ENCODE measurements at regions not wholly inside any gene's neighbourhood (a gene's known extent, or its start where the extent isn't known, plus 50 kb on each side); places are given as distances from the start of the nearest gene placed in this dataset.

GRCh38 chr20:60206259-60206658 lies 248.0 kb downstream of the CDH26 start:
- Histone ChIP-seq H3K9me1 (ENCODE audit: insufficient read depth, low read length) (no peaks in the 10 kb centered on the region), H4K8ac (ENCODE audit: low read depth in 2 of 2, low read length in 2 of 2) (no peak overlapping the region), H3K56ac (ENCODE audit: extremely low read depth, insufficient read depth, low read length) (no peak overlapping the region), H3K4me2 (ENCODE audit: low read depth, low read length) (no peak overlapping the region), H3K23ac (ENCODE audit: low read depth, low read length) (no peak overlapping the region), H3K9me3 (ENCODE audit: control insufficient read depth, insufficient read depth, low read length) (no peaks in the 10 kb centered on the region), H3K79me1 (ENCODE audit: low read depth in 1 of 2, low read length in 2 of 2) (no peaks in the 10 kb centered on the region), H4K5ac (ENCODE audit: low read depth, low read length) (no peak overlapping the region), H3K4ac (ENCODE audit: low read depth, low read length) (no peak overlapping the region), H3K27me3 (ENCODE audit: control insufficient read depth, insufficient read depth, low read length) (0 out of 2 replicates have a peak, but pooled peaks cover 2% of the 10 kb centered on the region), H3K4me1 (ENCODE audit: control insufficient read depth, insufficient read depth, low read length) (no peaks in the 10 kb centered on the region), H2AFZ (replicated peaks; ENCODE audit: low read length, poor library complexity) (no peak overlapping the region), H3K27ac (ENCODE audit: insufficient read depth, low read length) (no peak overlapping the region), H4K91ac (ENCODE audit: insufficient read depth, low read depth, low read length) (no peak overlapping the region), H2AK5ac (ENCODE audit: low read depth, low read length) (no peak overlapping the region), H2BK15ac (ENCODE audit: low read depth, low read length) (no peak overlapping the region), H3K18ac (ENCODE audit: low read depth, low read length) (no peak overlapping the region), H3K4me3 (ENCODE audit: insufficient read depth, low read depth, low read length) (no peak overlapping the region), H3K9ac (ENCODE audit: low read depth, low read length) (no peak overlapping the region), H3K14ac (replicated peaks; ENCODE audit: low read depth, low read length) (no peak overlapping the region), H2BK20ac (ENCODE audit: low read depth, low read length) (no peak overlapping the region), H4K20me1 (ENCODE audit: insufficient read depth, low read length) (no peaks in the 10 kb centered on the region), H2AK9ac (replicated peaks; ENCODE audit: low read depth, low read length, poor library complexity) (no peak overlapping the region), H3K36me3 (ENCODE audit: control insufficient read depth, insufficient read depth, low read length) (no peaks in the 10 kb centered on the region), H2BK5ac (ENCODE audit: low read depth, low read length, poor library complexity, severe bottlenecking) (no peak overlapping the region), H2BK120ac (ENCODE audit: low read depth, low read length) (no peak overlapping the region)
- ATAC-seq (ENCODE audit: low read depth) (peak; percentile 76), DNase-seq (peak; percentile 49)
- intact Hi-C loops (cut with micrococcal nuclease) (loop anchor here (1.0 to 2.0 kb wide), 2 partner anchors 149 to 257 kb away; no protein-coding TSS in a partner anchor), dilution Hi-C loops (cut with HindIII; ENCODE audit: low sequenced_read_pairs, unreplicated experiment) (no loop called here), in situ Hi-C loops (cut with MboI; ENCODE audit: low sequenced_read_pairs) (loop anchor here (25.0 kb wide), 1 partner anchor 906 kb away; no protein-coding TSS in a partner anchor)
- CTCF ChIA-PET = interaction anchor here (0.6 to 0.9 kb wide), 3 partner anchors 10 to 261 kb away, joined by 3 to 6 read pairs (median 4); no protein-coding TSS in a partner anchor
- BruUV-seq (replicated peaks) = no TSS peak
- WGBS, 2 experiments (ENCODE audit: extremely low coverage in 2 of 2, insufficient read length in 1 of 2) = 33% methylated on average over 1 of the region's 3 CpGs; no CpG with 5 or more reads in 1 of the 2 experiments
- TF ChIP-seq RAD21 (IDR thresholded peaks at IDR 0.05; ENCODE audit: low read length) = peak; percentile 55
- no peak for TF ChIP-seq POLR2A (IDR thresholded peaks at IDR 0.05; ENCODE audit: low read depth, low read length)
- TF ChIP-seq SMC3 (IDR thresholded peaks at IDR 0.05; ENCODE audit: low read depth, low read length) = peak; percentile 47
- TF ChIP-seq CTCF (conservative IDR thresholded peaks at IDR 0.05; ENCODE audit: low read depth, low read length) = peak; percentile 59
- POLR2A ChIA-PET (ENCODE audit: unreplicated experiment) = no interaction called here
